ENCODE measurements at regions not wholly inside any gene's neighbourhood (a gene's known extent, or its start where the extent isn't known, plus 50 kb on each side); places are given as distances from the start of the nearest gene placed in this dataset.

DNA sequence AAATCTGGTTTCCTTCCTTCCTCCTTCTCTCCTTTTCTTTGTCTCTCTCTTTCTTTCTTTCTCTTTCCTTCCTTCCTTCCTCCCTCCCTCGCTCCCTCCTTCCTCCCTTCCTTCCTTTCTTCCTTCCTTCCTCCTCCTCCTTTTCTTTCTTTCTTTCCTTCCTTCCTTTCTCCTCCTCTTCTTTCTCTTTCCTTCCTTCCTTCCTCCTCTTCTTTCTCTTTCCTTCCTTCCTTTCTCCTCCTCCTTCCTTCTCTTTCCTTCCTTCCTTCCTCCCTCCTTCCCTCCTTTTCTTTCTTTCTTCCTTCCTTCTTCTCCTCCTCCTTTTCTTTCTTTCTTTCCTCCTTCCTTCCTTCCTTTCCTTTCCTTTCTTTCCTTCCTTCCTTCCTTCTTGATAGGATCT is 61.2 kb downstream of the VIP start:
- 70% methylated on average over 1 of the region's 1 CpG for WGBS
- Histone ChIP-seq H3K36me3 (ENCODE audit: control insufficient read depth in 4 of 4, insufficient read depth in 3 of 4, low read depth in 1 of 4, low read length in 3 of 4) (no peaks in the 10 kb centered on the region), H3K9me3 (ENCODE audit: control insufficient read depth in 4 of 4, low read length in 3 of 4) (no peaks in the 10 kb centered on the region), H3K4me1 (ENCODE audit: control insufficient read depth in 4 of 4, insufficient read depth in 4 of 4, low read length in 3 of 4) (no peaks in the 10 kb centered on the region), H3K27me3 (ENCODE audit: control insufficient read depth in 4 of 4, insufficient read depth in 4 of 4, low read length in 3 of 4) (peaks cover 0 to 5% (median 0%) of the 10 kb centered on the region in 4 donors), H3K27ac (ENCODE audit: low read depth in 1 of 2, low read length in 2 of 2) (no peak overlapping the region), H3K4me3 (ENCODE audit: low read depth in 1 of 3, low read length in 3 of 3) (no peak overlapping the region), H3K9ac (ENCODE audit: low read depth in 1 of 2, low read length in 2 of 2) (no peak overlapping the region)
- DNase-seq (ENCODE audit: low spot score), result no peak
- TF ChIP-seq NR2F2 (IDR thresholded peaks at IDR 0.05), result no peak
- TF ChIP-seq SP1 (IDR thresholded peaks at IDR 0.05), result no peak
- TF ChIP-seq, protein P1, sequence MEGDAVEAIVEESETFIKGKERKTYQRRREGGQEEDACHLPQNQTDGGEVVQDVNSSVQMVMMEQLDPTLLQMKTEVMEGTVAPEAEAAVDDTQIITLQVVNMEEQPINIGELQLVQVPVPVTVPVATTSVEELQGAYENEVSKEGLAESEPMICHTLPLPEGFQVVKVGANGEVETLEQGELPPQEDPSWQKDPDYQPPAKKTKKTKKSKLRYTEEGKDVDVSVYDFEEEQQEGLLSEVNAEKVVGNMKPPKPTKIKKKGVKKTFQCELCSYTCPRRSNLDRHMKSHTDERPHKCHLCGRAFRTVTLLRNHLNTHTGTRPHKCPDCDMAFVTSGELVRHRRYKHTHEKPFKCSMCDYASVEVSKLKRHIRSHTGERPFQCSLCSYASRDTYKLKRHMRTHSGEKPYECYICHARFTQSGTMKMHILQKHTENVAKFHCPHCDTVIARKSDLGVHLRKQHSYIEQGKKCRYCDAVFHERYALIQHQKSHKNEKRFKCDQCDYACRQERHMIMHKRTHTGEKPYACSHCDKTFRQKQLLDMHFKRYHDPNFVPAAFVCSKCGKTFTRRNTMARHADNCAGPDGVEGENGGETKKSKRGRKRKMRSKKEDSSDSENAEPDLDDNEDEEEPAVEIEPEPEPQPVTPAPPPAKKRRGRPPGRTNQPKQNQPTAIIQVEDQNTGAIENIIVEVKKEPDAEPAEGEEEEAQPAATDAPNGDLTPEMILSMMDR (IDR thresholded peaks at IDR 0.05; ENCODE audit: low read depth, low read length, missing input control), result no peak
- TF ChIP-seq HNF4G (IDR thresholded peaks at IDR 0.05), result no peak
- no peak for TF ChIP-seq RXRA (IDR thresholded peaks at IDR 0.05)

DNA sequence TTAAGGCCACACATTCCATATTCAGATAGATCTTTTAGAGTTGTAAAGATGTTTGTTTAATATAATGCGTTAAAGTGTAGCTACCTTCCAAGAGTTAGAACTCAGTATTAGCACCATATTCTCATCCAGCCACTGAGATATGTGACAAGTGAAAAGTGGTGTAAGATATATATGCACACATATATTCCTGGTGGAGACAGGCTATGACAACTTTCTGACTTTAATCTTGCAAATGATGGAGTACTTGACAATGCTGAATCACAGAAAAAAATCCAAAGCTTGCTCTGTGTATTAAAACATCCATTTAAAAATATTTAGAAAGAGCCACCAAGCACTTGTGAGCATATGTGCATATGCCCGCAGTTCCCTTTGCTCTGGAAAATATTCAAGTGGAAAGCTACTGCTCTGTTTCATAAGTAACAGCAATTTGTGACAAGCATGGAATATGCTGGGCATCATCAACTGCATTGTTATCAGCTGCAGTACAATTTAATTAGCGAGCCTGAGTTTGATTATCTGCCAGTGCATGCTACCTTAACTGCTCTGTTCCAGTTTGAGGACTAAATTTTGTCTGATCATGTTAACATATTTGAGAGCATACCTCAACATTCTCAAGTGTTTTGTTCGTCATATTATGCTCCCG is 64.8 kb downstream of the VIP start:
- no peak overlapping the region for H3K4me3 ChIP-seq (ENCODE audit: low read depth in 1 of 3, low read length in 3 of 3)
- peaks cover 0 to 5% (median 0%) of the 10 kb centered on the region in 4 donors for H3K27me3 ChIP-seq (ENCODE audit: control insufficient read depth in 4 of 4, insufficient read depth in 4 of 4, low read length in 3 of 4)
- no peak overlapping the region for H3K9ac ChIP-seq (ENCODE audit: low read depth in 1 of 2, low read length in 2 of 2)
- no peaks in the 10 kb centered on the region for H3K36me3 ChIP-seq (ENCODE audit: control insufficient read depth in 4 of 4, insufficient read depth in 3 of 4, low read depth in 1 of 4, low read length in 3 of 4)
- no peaks in the 10 kb centered on the region for H3K9me3 ChIP-seq (ENCODE audit: control insufficient read depth in 4 of 4, low read length in 3 of 4)
- TF ChIP-seq EGR1 (IDR thresholded peaks at IDR 0.05; ENCODE audit: low read depth in 2 of 2) (no peak), HNF4G (IDR thresholded peaks at IDR 0.05) (no peak), RAD21 (IDR thresholded peaks at IDR 0.05) (no peak), HNF4A (conservative IDR thresholded peaks at IDR 0.05) (no peak), JUND (IDR thresholded peaks at IDR 0.05) (no peak), FOXA1 (IDR thresholded peaks at IDR 0.05) (no peak)
- TF ChIP-seq, protein P2, sequence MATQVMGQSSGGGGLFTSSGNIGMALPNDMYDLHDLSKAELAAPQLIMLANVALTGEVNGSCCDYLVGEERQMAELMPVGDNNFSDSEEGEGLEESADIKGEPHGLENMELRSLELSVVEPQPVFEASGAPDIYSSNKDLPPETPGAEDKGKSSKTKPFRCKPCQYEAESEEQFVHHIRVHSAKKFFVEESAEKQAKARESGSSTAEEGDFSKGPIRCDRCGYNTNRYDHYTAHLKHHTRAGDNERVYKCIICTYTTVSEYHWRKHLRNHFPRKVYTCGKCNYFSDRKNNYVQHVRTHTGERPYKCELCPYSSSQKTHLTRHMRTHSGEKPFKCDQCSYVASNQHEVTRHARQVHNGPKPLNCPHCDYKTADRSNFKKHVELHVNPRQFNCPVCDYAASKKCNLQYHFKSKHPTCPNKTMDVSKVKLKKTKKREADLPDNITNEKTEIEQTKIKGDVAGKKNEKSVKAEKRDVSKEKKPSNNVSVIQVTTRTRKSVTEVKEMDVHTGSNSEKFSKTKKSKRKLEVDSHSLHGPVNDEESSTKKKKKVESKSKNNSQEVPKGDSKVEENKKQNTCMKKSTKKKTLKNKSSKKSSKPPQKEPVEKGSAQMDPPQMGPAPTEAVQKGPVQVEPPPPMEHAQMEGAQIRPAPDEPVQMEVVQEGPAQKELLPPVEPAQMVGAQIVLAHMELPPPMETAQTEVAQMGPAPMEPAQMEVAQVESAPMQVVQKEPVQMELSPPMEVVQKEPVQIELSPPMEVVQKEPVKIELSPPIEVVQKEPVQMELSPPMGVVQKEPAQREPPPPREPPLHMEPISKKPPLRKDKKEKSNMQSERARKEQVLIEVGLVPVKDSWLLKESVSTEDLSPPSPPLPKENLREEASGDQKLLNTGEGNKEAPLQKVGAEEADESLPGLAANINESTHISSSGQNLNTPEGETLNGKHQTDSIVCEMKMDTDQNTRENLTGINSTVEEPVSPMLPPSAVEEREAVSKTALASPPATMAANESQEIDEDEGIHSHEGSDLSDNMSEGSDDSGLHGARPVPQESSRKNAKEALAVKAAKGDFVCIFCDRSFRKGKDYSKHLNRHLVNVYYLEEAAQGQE (IDR thresholded peaks at IDR 0.05), result no peak
- 67% methylated on average over 5 of the region's 5 CpGs for WGBS
- no peak for DNase-seq (ENCODE audit: low spot score)
- no peak overlapping the region for H3K27ac ChIP-seq (ENCODE audit: low read depth in 1 of 2, low read length in 2 of 2)
- no peaks in the 10 kb centered on the region for H3K4me1 ChIP-seq (ENCODE audit: control insufficient read depth in 4 of 4, insufficient read depth in 4 of 4, low read length in 3 of 4)

DNA sequence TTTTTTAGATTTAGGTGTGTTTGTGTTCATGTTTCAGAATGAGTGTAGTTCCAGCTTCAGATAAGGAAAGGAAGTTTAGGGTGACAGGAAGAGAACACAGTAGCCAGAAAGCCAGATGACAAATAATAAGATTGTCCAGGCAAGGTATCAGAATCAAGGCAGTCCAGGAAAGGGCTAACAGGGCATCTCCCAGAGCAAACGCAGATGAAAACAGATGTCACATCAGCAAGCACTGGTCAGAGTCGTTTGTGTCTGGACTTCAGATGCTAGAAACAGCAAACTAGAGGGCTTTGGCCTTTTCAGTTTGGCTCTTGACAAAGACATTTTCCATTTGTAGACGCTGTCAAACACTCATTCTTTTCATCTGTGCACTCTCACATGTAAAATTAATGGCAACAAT is 65.5 kb downstream of the VIP start:
- H3K9ac ChIP-seq (ENCODE audit: low read depth in 1 of 2, low read length in 2 of 2), result no peak overlapping the region
- H3K27me3 ChIP-seq (ENCODE audit: control insufficient read depth in 4 of 4, insufficient read depth in 4 of 4, low read length in 3 of 4), result peaks cover 0 to 5% (median 0%) of the 10 kb centered on the region in 4 donors
- no peaks in the 10 kb centered on the region for H3K9me3 ChIP-seq (ENCODE audit: control insufficient read depth in 4 of 4, low read length in 3 of 4)
- H3K27ac ChIP-seq (ENCODE audit: low read depth in 1 of 2, low read length in 2 of 2), result no peak overlapping the region
- TF ChIP-seq, protein P3, sequence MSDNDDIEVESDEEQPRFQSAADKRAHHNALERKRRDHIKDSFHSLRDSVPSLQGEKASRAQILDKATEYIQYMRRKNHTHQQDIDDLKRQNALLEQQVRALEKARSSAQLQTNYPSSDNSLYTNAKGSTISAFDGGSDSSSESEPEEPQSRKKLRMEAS (IDR thresholded peaks at IDR 0.05), result no peak
- no peak for TF ChIP-seq RAD21 (IDR thresholded peaks at IDR 0.05)
- TF ChIP-seq HNF4A (conservative IDR thresholded peaks at IDR 0.05), result no peak
- TF ChIP-seq, protein P4, sequence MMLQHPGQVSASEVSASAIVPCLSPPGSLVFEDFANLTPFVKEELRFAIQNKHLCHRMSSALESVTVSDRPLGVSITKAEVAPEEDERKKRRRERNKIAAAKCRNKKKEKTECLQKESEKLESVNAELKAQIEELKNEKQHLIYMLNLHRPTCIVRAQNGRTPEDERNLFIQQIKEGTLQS (IDR thresholded peaks at IDR 0.05), result no peak
- no peak for TF ChIP-seq FOXA1 (IDR thresholded peaks at IDR 0.05)
- H3K4me3 ChIP-seq (ENCODE audit: low read depth in 1 of 3, low read length in 3 of 3), result no peak overlapping the region
- no peaks in the 10 kb centered on the region for H3K36me3 ChIP-seq (ENCODE audit: control insufficient read depth in 4 of 4, insufficient read depth in 3 of 4, low read depth in 1 of 4, low read length in 3 of 4)
- 55% methylated on average over 3 of the region's 3 CpGs for WGBS
- no peaks in the 10 kb centered on the region for H3K4me1 ChIP-seq (ENCODE audit: control insufficient read depth in 4 of 4, insufficient read depth in 4 of 4, low read length in 3 of 4)
- no peak for DNase-seq (ENCODE audit: low spot score)
